NCI-H526 (cell line): ENCODE measurements at regions not wholly inside any gene's neighbourhood (a gene's known extent, or its start where the extent isn't known, plus 50 kb on each side); places are given as distances from the start of the nearest gene placed in this dataset.
"Not testable (repeated sequence)": the region's sequence is repeated elsewhere in the genome, so short reads cannot be mapped to it uniquely, and the experiment has no call there.

Experiments
- DNase-seq, 2 experiments: peaks; one replicate each; lab custom pipeline; 2025; lab: John Stamatoyannopoulos, UW

- no peak for DNase-seq
These were observed 116.2 kb downstream of the PFDN4 start for GRCh38 chr20:54324041-54324440.

- DNase-seq: no peak
These were observed 116.9 kb downstream of the PFDN4 start for GRCh38 chr20:54324652-54325285.

GRCh38 chr20:54335299-54335698, 127.4 kb downstream of the PFDN4 start:
- no peak for DNase-seq

GRCh38 chr20:54337144-54337543, 129.3 kb downstream of the PFDN4 start:
- DNase-seq: no peak

GRCh38 chr20:54339093-54339492, 131.2 kb downstream of the PFDN4 start:
- no peak for DNase-seq

GRCh38 chr20:54340206-54340605, 132.3 kb downstream of the PFDN4 start:
- DNase-seq: no peak

- DNase-seq: no peak
These were observed 132.8 kb downstream of the PFDN4 start for GRCh38 chr20:54340667-54341081.

GRCh38 chr20:54342258-54342920, 133.0 kb upstream of the DOK5 start:
- no peak for DNase-seq

- no peak for DNase-seq
These were observed 132.3 kb upstream of the DOK5 start for GRCh38 chr20:54343099-54343498.

GRCh38 chr20:54343634-54344033, 131.8 kb upstream of the DOK5 start:
- no peak for DNase-seq

GRCh38 chr20:54344832-54345231, 130.6 kb upstream of the DOK5 start:
- no peak for DNase-seq

- no peak for DNase-seq
These were observed 130.1 kb upstream of the DOK5 start for GRCh38 chr20:54345301-54345724.

GRCh38 chr20:54345821-54346220, 129.6 kb upstream of the DOK5 start:
- no peak for DNase-seq

GRCh38 chr20:54346276-54346675, 129.1 kb upstream of the DOK5 start:
- no peak for DNase-seq

GRCh38 chr20:54347166-54347833, 128.1 kb upstream of the DOK5 start:
- DNase-seq: no peak

GRCh38 chr20:54350415-54350814, 125.0 kb upstream of the DOK5 start:
- no peak for DNase-seq

- no peak for DNase-seq
These were observed 123.8 kb upstream of the DOK5 start for GRCh38 chr20:54351371-54352136.

- DNase-seq: not testable (repeated sequence)
These were observed 122.9 kb upstream of the DOK5 start for GRCh38 chr20:54352541-54352940.

GRCh38 chr20:54353292-54353691, 122.1 kb upstream of the DOK5 start:
- no peak for DNase-seq

GRCh38 chr20:54355631-54356280, 119.6 kb upstream of the DOK5 start:
- DNase-seq: no peak

GRCh38 chr20:54356801-54357200, 118.6 kb upstream of the DOK5 start:
- no peak for DNase-seq

GRCh38 chr20:54361475-54361874, 113.9 kb upstream of the DOK5 start:
- no peak for DNase-seq
